ENCODE measurements at regions not wholly inside any gene's neighbourhood (a gene's known extent, or its start where the extent isn't known, plus 50 kb on each side); places are given as distances from the start of the nearest gene placed in this dataset.
"Not testable (repeated sequence)": the region's sequence is repeated elsewhere in the genome, so short reads cannot be mapped to it uniquely, and the experiment has no call there.

GRCh38 chr2:89811910-89812309, 1120.4 kb downstream of the RPIA start:
- not testable (repeated sequence) for TF ChIP-seq CTCF, POLR2AphosphoS5, POLR2A (IDR thresholded peaks at IDR 0.05)
